ENCODE measurements at regions not wholly inside any gene's neighbourhood (a gene's known extent, or its start where the extent isn't known, plus 50 kb on each side); places are given as distances from the start of the nearest gene placed in this dataset.

GRCh38 chr7:54483523-54483922 is 58.7 kb upstream of the VSTM2A start:
- DNase-seq (no peak), ATAC-seq (replicated peaks in 1 of 4) (no peak)
- peaks cover 8 to 23% (median 22%) of the 10 kb centered on the region in 3 donors for H3K9me3 Mint-ChIP-seq
- no peak overlapping the region for H3K27ac Mint-ChIP-seq
- ChIA-PET CTCF (no interaction called here), POLR2A (no interaction called here)
- Histone ChIP-seq H3K27me3 (replicated peaks in 1 of 2; ENCODE audit: control insufficient read depth in 2 of 2, extremely low read depth in 1 of 2, insufficient read depth in 2 of 2, low read length in 1 of 2) (no peaks in the 10 kb centered on the region), H3K9me3 (peaks cover 1% of the 10 kb centered on the region), H3K4me3 (ENCODE audit: control insufficient read depth in 1 of 2, extremely low read depth in 1 of 2, low read length in 1 of 2) (no peak overlapping the region), H3K27ac (ENCODE audit: low read length) (no peak overlapping the region), H3K4me1 (ENCODE audit: control insufficient read depth in 1 of 2, extremely low read depth in 1 of 2, insufficient read depth in 2 of 2, low read length in 2 of 2) (no peaks in the 10 kb centered on the region), H3K36me3 (ENCODE audit: control insufficient read depth in 2 of 2, extremely low read depth in 1 of 2, insufficient read depth in 1 of 2, low read length in 1 of 2) (no peaks in the 10 kb centered on the region)
- no peaks in the 10 kb centered on the region for H3K4me1 Mint-ChIP-seq
- no peaks in the 10 kb centered on the region for H3K27me3 Mint-ChIP-seq
- H3K4me3 Mint-ChIP-seq = no peak overlapping the region
- WGBS (ENCODE audit: insufficient coverage) = no CpG with 5 or more reads among the region's 3 CpGs
- H3K36me3 Mint-ChIP-seq = no peaks in the 10 kb centered on the region

- POLR2A ChIA-PET = no interaction called here
- H3K9me3 Mint-ChIP-seq = peaks cover 13 to 22% (median 17%) of the 10 kb centered on the region in 3 donors
- no peaks in the 10 kb centered on the region for H3K36me3 Mint-ChIP-seq
- H3K4me3 Mint-ChIP-seq = no peak overlapping the region
- DNase-seq (no peak), ATAC-seq (replicated peaks in 1 of 4) (no peak)
- no peaks in the 10 kb centered on the region for H3K27me3 Mint-ChIP-seq
- Histone ChIP-seq H3K27me3 (replicated peaks in 1 of 2; ENCODE audit: control insufficient read depth in 2 of 2, extremely low read depth in 1 of 2, insufficient read depth in 2 of 2, low read length in 1 of 2) (no peaks in the 10 kb centered on the region), H3K4me3 (ENCODE audit: control insufficient read depth in 1 of 2, extremely low read depth in 1 of 2, low read length in 1 of 2) (no peak overlapping the region), H3K36me3 (ENCODE audit: control insufficient read depth in 2 of 2, extremely low read depth in 1 of 2, insufficient read depth in 1 of 2, low read length in 1 of 2) (no peaks in the 10 kb centered on the region), H3K27ac (ENCODE audit: low read length) (no peak overlapping the region), H3K9me3 (no peaks in the 10 kb centered on the region), H3K4me1 (ENCODE audit: control insufficient read depth in 1 of 2, extremely low read depth in 1 of 2, insufficient read depth in 2 of 2, low read length in 2 of 2) (no peaks in the 10 kb centered on the region)
- CTCF ChIA-PET = no interaction called here
- no peak overlapping the region for H3K27ac Mint-ChIP-seq
- H3K4me1 Mint-ChIP-seq = no peaks in the 10 kb centered on the region
- WGBS (ENCODE audit: insufficient coverage) = no CpG with 5 or more reads among the region's 1 CpG
Measured at GRCh38 chr7:54485044-54485443, 57.1 kb upstream of the VSTM2A start.

All from T-cell (primary cell).